GM19238 (cell line): ENCODE measurements at regions not wholly inside any gene's neighbourhood (a gene's known extent, or its start where the extent isn't known, plus 50 kb on each side); places are given as distances from the start of the nearest gene placed in this dataset.
"Not testable (repeated sequence)": the region's sequence is repeated elsewhere in the genome, so short reads cannot be mapped to it uniquely, and the experiment has no call there.

ENCODE experiments used
- DNase-seq: peaks from one replicate; pipeline ENCODE4 v3.0.0; 2011; ENCODE audit warnings: low spot score; ENCODE audit not compliant: insufficient read length

DNA sequence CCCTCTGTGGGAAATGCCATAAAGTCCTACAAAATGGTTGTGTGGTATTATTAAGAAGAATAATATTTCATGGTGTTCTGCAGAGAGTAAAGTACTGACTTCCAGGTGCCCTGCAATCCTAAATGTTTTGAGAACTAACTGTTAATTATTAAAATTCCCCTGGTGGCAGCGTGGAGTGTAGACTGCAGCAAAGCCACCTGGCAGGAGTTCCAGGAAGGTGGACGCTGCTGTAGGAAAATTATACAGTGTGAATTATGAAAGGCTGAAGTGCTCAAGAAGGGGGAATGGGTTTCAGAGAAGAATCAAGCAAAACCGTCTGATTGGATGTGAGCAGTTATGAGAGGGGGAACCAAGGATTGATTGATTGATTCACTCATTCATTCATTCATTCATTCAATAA lies 572.4 kb upstream of the PPP2R3A start:
- no peak for DNase-seq

DNA sequence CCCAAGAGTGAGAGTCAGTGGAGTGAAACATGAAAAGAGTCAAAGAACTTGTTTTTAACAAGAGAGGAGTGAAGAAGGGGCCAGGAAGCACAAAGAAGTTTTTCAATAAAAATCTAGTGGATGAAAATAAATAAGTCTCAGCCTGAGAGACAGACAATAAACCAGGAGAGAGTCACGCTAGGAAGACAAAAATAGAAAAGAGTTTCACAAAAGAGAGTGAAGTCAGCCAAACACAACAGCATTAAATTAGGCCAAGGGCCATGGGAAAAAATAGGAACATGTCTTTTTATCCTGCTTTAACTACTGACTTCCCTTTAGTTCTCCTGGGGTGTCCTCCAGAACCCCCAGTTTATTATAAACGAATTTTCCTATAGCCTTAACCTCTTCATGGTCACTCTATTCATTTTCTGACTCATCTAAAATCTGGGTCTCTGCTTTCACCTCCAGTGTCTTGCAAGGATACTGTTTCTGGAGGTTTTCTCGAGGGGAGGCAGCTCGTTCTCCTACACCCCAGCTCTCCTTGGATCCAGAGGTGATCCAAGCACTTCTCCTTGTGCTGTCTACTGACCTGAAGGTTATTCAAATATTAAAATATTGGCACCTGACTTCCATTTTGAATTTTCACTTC lies 571.5 kb upstream of the PPP2R3A start:
- DNase-seq, result no peak

DNA sequence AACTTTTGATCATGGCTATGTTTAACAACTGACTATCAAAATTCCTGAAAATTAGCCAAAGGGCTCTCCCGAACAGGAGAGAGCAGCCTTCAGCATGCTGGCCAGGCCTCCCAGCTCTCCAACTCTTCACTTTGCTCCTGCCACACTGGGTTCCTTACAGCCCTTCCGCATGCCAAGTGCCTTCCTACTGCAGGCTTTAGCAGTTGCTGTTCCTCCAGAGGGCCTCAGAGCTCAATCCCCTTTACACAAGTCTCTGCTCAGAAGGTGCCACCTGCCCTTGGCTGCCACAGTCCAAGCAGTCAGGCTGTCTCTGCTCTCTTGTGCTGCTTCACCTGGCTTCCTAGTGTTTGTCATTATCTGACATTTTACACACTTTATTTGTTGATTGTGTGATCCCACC lies 553.1 kb upstream of the PPP2R3A start:
- no peak for DNase-seq

DNA sequence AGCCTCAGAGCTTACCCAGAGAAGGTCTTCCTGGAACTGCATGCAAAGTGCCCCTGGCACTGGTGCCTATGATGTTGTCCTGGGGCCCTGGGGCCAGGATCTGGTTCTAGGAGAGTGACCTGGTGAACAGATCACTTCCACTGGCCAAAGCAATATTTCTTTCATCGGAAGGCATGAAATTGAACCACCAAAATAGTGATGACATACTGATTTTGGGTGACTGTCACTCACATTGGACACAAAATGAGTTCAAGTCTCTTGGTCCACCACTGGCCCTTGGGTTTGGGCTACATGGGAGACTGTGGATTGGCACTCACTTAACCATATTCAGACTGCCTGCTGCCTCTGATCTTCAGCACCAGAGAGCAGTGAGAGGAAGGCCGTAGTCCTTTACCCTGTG lies 549.3 kb upstream of the PPP2R3A start:
- DNase-seq, result no peak

DNA sequence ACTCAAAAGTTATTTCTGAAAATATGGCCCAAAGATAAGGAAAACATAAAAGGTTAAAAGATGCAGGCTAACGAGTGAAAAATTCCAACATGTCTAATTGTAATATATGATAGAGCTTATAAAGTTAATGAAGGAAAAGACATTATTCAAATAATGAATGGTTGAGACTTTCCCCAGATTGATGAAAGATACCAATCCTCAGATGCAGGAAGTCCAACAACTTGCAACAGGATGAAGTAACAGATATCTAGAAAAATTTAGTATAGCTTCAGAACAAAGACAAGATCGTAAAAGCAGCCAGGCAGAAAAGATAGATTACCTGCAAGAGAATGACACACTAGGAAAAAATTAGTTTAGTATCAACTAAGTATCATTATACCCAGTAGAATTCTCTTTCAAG lies 546.4 kb upstream of the PPP2R3A start:
- no peak for DNase-seq

DNA sequence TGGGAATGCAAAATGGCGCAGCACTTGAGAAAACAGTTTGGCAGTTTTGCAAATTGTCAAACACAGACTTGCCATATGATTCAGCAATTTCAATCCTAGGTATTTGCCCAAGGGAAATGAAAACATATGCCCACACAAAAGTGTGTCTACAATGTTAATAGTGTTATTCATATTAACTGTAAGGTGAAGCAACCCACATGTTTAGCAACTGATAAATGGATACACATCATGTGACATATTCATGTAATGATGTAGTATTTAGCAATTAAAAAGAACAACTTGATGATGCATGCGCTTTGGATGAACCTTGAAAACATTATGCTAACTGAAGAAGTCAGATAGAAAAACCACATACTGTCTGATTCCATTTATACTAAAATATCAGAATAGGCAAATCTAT lies 539.0 kb upstream of the PPP2R3A start:
- DNase-seq, result no peak

DNA sequence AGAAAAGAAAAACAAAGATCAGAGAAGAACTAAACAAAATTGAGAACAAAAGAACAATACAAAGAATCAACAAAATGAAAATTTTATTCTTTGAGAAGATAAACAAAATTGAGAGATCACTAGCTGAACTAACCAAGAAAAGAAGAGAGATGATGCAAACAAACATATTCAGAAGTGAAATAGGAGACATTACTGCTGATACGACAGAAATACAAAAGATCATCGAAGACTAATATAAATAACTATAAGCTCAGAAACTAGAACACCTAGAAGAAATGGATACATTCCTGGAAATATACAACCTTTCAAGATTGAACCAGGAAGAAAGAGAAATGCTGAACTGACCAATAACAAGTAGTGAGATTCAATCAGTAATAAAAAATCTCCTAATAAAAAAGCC lies 533.1 kb upstream of the PPP2R3A start:
- no peak for DNase-seq

DNA sequence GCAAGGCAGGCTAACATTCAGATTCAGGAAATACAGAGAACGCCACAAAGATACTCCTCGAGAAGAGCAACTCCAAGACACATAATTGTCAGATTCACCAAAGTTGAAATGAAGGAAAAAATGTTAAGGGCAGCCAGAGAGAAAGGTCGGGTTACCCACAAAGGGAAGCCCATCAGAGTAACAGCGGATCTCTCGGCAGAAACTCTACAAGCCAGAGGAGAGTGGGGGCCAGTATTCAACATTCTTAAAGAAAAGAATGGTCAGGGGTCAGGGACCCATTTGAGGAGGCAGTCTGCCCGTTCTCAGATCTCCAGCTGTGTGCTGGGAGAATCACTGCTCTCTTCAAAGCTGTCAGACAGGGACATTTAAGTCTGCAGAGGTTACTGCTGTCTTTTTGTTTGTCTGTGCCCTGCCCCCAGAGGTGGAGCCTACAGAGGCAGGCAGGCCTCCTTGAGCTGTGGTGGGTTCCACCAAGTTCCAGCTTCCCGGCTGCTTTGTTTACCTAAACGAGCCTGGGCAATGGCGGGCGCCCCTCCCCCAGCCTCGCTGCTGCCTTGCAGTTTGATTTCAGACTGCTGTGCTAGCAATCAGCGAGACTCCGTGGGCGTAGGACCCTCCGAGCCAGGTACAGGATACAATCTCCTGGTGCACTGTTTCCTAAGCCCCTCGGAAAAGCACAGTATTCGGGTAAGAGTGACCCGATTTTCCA lies 526.5 kb upstream of the PPP2R3A start:
- DNase-seq, result not testable (repeated sequence)

DNA sequence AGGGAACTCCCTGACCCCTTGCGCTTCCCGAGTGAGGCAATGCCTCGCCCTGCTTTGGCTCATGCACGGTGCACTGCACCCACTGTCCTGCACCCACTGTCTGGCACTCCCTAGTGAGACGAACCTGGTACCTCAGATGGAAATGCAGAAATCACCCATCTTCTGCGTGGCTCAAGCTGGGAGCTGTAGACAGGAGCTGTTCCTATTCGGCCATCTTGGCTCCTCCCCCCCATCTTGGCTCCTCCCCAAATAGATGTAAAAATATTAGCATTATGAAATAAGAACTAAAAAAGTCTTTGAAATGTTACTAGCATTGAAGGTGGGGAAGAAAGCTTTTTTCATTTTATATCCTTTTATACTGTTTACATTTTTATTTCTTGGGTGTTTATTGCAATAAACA lies 525.9 kb upstream of the PPP2R3A start:
- DNase-seq, result not testable (repeated sequence)

DNA sequence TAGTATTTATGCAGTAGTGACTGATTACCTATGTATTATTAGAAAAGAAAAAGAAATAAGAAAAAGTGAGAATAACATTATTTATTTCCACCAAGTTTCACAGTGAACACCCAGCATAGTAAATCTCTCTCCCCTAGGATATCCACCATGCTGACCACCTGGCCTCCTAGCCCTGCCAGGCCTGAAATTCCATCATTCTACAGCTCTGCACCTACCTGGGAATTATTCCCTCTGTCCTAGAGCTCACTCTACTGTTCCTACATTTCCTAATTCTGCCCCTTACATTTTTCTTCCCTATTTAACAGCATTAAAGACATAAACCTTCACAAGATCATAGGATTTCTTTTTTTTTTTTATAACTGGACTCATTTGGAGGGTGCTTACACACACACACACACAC lies 525.3 kb upstream of the PPP2R3A start:
- no peak for DNase-seq

DNA sequence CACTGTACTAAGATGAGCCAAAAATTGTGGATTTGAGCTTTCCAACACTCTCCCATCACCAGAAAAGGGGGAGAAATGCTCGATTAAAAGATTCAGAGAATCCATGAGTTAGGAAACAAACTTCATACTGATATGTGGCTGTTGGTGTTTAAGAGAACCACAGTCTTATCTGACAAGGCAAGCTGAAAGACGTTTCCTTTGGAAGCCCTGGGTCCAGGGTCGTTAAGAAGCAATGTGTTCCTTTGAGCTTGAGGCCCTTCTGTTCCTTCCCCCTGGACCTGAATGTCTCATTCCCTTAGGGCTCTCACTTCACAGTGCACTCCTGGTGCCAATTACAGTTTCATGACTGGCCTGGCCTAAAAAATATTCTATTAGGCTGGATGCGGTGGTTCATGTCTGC lies 524.8 kb upstream of the PPP2R3A start:
- no peak for DNase-seq

DNA sequence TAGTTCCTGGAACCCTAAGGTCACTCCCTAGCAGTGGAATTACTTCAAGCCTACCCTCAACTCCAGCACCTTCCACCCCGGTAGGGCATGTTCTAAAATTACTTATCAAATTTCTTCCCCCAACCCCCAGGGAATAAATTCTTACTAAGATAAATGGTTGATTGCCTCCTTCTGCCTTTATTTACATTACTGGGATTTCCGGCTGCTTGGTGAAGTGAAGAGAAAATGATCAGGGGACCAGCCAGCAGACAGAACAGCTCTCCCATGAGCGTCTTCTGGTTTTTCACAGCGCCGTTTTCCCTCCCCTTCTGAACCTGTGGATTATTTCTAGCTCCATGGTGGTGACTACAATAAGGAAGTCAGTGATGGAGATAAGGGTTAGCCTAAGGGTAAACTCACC lies 521.5 kb upstream of the PPP2R3A start:
- DNase-seq, result no peak

DNA sequence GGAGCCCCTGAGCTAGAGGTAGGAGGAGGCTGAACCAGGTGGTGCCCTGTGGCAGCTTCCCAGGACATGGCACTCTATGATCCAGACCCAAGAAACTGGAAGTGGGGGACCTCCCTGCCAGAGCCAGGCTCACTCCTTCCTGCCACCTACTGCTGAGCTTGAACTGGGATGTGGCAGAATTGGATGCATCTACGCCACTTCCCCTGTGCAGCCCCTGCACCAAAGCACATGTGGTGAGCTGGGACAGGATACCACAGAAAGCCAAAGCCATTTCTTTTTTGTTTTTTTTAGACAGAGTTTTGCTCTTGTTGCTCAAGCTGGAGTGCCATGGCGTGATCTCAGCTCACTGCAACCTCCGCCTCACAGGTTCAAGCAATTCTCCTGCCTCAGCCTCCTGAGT lies 518.0 kb upstream of the PPP2R3A start:
- DNase-seq, result no peak

DNA sequence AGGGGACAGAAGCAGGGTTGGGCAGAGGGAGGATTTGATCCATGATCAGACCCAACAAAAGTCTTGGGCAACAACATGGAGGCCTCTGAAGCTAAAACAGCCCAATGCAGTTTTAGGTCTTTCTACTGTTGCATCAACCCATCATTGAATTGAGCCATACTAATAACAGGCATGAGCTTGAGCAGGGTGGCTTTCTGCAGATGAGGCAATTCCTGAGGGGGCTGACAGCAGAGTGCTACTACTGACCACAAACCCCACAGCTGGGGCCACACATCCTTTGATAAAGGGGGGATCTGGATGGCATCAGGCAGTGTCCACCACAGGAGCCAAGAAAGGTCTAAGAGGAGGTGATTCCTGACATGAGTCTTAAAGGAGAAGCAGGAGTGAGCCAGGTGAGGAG lies 517.0 kb upstream of the PPP2R3A start:
- no peak for DNase-seq

DNA sequence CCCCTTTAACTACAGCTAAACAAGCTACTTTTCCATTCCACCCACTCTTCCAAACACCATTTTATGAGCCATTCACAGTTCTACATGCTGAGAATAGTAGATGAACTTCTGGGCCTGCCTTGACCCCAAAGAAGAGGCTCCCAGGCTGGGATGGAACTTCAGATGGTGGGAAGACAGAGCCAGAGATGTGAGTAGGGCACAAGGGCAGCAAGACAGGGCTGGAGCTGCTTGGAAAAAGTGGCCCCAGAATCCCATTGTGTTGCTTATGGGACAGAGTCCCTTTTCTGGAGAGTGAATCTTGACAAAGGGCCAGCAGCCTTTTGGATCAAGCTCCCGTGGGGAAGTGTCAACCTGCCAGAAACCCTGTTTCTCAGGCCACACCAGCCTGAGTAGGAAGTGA lies 516.5 kb upstream of the PPP2R3A start:
- DNase-seq, result no peak

DNA sequence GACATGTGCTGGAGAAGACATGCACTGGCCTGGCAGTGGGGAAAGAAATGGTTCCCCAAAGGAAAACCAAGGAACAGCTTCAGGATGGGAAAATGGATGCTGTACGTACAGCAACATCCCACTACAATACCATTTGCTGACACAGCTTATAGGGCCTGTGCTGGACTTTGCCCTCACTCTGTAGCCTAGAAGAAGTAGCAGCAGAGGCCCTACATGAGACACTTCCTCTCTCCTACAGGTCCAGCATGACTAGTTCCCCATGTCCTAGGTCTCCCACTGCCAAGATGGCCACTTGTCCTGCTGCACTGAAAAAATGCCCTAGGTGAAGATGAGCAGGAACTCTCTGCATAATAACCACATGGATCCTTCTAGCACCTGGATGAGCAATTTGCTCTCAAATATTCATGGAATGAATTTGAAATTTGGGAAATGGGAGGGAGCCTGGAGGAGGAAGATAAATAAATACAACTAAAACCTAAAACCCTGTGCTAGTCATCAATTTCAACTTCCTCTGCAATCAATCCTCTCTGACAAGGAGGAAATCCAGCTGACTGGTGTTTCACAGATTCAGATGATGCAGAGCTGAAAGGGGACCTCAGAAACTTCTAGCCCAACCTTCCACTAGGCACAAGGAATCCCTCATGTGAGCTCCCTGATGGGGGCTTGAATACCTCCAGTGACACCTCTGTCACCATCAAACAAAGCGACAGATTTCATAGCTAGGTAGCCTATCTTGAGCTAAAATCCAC lies 514.3 kb upstream of the PPP2R3A start:
- no peak for DNase-seq

DNA sequence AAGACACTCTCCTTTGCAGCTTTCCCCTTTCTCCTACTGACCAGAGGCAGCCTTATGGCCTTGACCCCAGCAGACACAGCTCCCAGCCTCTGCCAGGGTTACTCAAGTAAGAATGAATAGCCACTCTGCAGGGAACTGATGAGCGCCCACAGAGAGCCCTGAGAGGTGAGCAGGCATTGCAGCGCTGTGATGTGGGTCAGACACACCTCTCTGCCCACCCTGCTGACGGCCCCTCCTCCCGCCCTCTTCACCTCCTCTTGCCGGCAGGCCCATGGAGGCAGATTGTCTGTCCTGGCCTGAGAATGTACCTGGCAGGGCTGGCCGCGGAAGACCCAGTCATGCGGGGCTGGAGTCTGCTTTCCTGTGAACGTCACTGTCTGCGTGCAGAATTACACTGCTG lies 512.6 kb upstream of the PPP2R3A start:
- DNase-seq, result no peak

DNA sequence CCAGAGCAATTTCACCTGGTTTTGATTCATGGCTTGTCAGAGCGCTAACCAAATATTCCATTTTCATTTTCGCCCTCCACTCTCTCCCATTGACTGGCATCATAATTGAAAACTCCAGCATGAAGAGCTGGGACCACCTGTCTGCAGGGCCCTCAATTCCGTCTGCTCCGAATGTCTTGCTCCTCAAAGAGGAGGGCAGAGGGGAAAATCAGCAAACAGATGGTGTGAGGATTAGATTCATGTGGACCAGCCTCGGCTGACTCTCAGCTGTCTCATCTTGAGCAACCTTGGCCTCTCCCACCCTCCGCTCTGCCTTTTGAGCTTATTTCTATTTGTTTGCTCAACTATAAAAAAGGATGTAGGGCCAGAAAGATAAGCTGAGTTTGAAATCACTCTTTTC lies 512.2 kb upstream of the PPP2R3A start:
- DNase-seq, result no peak

DNA sequence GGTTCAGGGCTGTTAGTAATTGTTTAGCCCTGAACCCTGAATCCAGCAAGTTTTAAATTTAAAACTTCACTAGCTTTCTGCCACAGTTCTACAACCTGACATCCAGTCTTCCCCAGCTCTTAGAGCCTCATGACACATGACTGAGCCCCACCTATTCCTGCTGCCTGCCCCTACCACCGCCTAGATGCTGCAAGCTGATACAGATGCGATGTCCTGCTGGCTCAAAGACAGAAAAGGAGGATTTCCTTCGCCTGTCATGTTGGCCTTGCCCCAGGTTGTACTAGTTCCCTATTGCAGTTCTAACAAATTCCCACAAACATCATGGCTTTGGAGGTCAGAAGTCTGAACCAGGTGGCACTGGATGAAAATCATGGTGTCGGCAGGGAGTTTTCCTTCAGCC lies 510.6 kb upstream of the PPP2R3A start:
- DNase-seq, result no peak

DNA sequence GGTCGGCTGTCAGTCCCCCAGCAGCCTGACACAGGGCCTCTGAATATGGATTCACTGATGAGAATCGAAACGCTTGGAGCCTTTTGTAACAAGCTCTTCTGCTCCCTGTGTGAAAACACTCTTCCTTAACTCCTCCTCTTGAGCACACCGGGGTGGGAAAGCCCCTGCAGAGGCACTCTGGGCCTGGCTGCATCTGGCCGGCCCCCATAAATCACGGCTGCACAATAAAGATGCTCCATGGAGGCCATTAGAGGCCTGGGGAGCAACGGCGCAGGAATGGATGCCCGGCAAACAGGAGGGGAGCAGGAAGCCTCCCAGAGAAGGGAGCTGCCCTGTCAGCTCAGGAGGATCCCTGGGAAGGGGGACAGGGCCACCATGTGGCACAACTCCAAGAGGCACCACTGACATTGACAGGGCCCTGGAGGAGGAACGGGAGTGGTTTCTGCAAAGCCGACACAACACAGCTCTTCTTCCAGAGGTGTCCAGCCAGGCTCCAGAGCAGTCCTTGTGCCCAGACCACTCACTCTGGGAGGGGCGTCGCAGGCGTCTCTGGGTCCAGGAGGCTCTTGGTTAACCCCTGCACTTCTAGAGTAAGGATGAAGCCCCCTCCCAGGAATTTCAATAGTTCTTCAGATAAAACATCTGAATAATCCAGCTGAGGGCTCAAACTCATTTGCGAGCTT lies 509.3 kb upstream of the PPP2R3A start:
- DNase-seq, result no peak

DNA sequence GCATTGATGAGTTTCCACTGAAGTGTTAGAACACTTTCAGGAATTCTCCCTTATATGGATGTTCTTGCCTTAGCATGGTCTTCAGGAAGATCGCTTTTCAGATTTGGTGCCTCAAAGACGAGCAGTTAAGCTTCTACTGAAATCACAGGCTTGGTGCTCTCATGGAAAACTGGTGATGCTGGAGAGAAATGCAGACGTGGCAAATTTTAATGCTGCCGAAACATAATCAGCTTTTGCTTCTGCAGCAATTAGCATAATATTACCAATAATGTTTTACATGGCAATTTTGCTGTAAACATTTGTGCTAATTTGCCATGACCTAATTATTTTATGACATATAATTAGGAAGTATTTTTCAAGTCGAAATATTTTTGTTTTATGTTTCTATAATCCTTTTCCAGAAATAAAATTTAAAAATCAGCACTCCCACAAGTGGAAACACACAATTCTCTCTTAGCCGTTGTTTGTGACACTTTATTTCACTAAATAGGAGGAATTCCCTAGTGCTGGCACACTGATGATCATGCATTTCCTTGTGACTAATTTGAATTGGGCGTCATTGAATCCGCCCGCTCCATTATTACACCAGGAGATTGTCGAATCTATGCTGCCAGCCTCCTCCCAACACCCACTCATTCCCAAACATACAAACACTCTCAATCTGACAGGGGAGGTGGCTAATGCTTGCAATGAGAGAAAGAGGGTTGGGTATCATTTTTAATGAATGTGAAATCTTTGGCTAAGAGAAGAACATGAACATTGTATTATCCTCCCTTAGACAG lies 506.8 kb upstream of the PPP2R3A start:
- no peak for DNase-seq
